OCI-LY3 (cell line): ENCODE measurements at regions not wholly inside any gene's neighbourhood (a gene's known extent, or its start where the extent isn't known, plus 50 kb on each side); places are given as distances from the start of the nearest gene placed in this dataset.

Experiments
- CTCF ChIP-seq: fragments of 200-600, 300-600 bp; sonication (generic); IDR thresholded peaks from 2 replicates; pipeline ENCODE4 v1.5.1; 2014; ENCODE audit warnings: antibody characterized with exemption, low read length, low read depth
- EZH2phosphoT487 ChIP-seq: fragments of 200-600 bp; shearing (Covaris generic); IDR thresholded peaks from 2 replicates; pipeline ENCODE4 v1.6.1; 2018; ENCODE audit warnings: antibody characterized with exemption, mixed run types, low read depth

GRCh38 chr4:133565379-133565778 is 416.3 kb downstream of the PCDH10 start:
- TF ChIP-seq CTCF (no peak), EZH2phosphoT487 (no peak)
